BE2C (cell line): ENCODE measurements at regions not wholly inside any gene's neighbourhood (a gene's known extent, or its start where the extent isn't known, plus 50 kb on each side); places are given as distances from the start of the nearest gene placed in this dataset.

Experiments used
- DNase-seq: peaks from one replicate; pipeline ENCODE4 v3.0.0-alpha.2; 2020
- H3K27me3 ChIP-seq: fragments of 250-450 bp; sonication (Bioruptor Pico); 2 replicates; pipeline ENCODE4 v1.5.1; 2020; ENCODE audit warnings: mild to moderate bottlenecking
- H3K36me3 ChIP-seq: fragments of 250-450 bp; sonication (Bioruptor Pico); 2 replicates; pipeline ENCODE4 v1.5.1; 2020; ENCODE audit warnings: mild to moderate bottlenecking
- H3K4me1 ChIP-seq: fragments of 250-450 bp; sonication (Bioruptor Pico); 2 replicates; pipeline ENCODE4 v1.5.1; 2020
- H3K4me3 ChIP-seq: 2 replicates; pipeline ENCODE4 v1.5.1; 2011; ENCODE audit warnings: low read depth, low read length
- H3K9me3 ChIP-seq: fragments of 250-450 bp; sonication (Bioruptor Pico); 2 replicates; pipeline ENCODE4 v1.5.1; 2020
- TF ChIP-seq, protein P1 (sequence below): IDR thresholded peaks from 2 replicates; pipeline ENCODE4 v1.5.1; 2012; ENCODE audit warnings: mild to moderate bottlenecking, low read depth, low read length

- DNase-seq, result no peak
- Histone ChIP-seq H3K9me3 (no peaks in the 10 kb centered on the region), H3K36me3 (no peaks in the 10 kb centered on the region), H3K27me3 (no peaks in the 10 kb centered on the region), H3K4me3 (no peak overlapping the region), H3K4me1 (no peaks in the 10 kb centered on the region)
- TF ChIP-seq, protein P1, sequence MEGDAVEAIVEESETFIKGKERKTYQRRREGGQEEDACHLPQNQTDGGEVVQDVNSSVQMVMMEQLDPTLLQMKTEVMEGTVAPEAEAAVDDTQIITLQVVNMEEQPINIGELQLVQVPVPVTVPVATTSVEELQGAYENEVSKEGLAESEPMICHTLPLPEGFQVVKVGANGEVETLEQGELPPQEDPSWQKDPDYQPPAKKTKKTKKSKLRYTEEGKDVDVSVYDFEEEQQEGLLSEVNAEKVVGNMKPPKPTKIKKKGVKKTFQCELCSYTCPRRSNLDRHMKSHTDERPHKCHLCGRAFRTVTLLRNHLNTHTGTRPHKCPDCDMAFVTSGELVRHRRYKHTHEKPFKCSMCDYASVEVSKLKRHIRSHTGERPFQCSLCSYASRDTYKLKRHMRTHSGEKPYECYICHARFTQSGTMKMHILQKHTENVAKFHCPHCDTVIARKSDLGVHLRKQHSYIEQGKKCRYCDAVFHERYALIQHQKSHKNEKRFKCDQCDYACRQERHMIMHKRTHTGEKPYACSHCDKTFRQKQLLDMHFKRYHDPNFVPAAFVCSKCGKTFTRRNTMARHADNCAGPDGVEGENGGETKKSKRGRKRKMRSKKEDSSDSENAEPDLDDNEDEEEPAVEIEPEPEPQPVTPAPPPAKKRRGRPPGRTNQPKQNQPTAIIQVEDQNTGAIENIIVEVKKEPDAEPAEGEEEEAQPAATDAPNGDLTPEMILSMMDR, result no peak
These were observed 388.2 kb upstream of the CITED2 start for GRCh38 chr6:139762587-139763031.

- Histone ChIP-seq H3K4me1 (no peaks in the 10 kb centered on the region), H3K4me3 (no peak overlapping the region), H3K9me3 (no peaks in the 10 kb centered on the region), H3K27me3 (no peaks in the 10 kb centered on the region), H3K36me3 (no peaks in the 10 kb centered on the region)
- no peak for DNase-seq
- TF ChIP-seq, protein P1, result no peak
These were observed 385.7 kb upstream of the CITED2 start for GRCh38 chr6:139760128-139760527.

DNA sequence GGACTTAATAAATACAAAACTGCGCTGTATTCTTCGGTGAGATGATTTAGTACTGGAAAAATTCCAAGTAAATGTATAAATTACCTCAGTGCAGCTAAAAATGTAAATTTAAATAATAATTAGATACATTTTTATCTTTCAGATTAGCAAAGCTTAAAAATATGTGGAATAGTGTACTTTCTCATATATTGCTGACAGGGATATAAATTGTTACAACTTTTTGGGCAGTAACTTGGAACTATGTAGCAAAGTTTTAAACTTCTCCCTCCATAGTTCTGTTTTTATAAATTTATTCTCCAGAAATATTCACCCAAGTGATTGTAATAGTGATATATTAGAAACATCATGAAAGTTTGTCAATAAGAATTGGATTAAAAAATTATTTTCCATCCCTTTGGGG is 384.6 kb upstream of the CITED2 start:
- TF ChIP-seq, protein P1, result no peak
- H3K27me3 ChIP-seq, result no peaks in the 10 kb centered on the region
- no peak for DNase-seq
- H3K9me3 ChIP-seq, result no peaks in the 10 kb centered on the region
- no peaks in the 10 kb centered on the region for H3K4me1 ChIP-seq
- H3K36me3 ChIP-seq, result no peaks in the 10 kb centered on the region
- no peak overlapping the region for H3K4me3 ChIP-seq

DNA sequence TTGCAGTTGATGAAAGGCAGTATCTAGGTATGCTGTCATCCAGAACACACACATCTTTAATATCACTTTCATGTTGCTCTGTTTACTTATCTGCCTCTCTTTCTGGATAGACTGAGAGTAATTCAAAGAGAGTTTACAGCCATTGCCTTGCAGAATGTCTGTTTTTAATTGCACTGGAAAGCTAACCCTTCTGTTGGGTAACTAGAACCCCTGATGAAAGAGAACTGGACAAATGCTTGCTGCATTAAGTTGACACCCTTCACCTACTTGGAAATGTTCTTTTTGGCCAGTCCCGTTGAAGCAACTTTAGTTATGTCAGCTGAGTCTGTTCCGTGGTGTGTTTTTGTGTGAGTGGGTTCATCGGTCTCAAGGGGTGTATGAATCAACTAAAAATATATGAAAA is 383.8 kb upstream of the CITED2 start:
- Histone ChIP-seq H3K9me3 (no peaks in the 10 kb centered on the region), H3K4me1 (no peaks in the 10 kb centered on the region), H3K4me3 (no peak overlapping the region), H3K36me3 (no peaks in the 10 kb centered on the region), H3K27me3 (no peaks in the 10 kb centered on the region)
- TF ChIP-seq, protein P1, result no peak
- DNase-seq, result no peak

DNA sequence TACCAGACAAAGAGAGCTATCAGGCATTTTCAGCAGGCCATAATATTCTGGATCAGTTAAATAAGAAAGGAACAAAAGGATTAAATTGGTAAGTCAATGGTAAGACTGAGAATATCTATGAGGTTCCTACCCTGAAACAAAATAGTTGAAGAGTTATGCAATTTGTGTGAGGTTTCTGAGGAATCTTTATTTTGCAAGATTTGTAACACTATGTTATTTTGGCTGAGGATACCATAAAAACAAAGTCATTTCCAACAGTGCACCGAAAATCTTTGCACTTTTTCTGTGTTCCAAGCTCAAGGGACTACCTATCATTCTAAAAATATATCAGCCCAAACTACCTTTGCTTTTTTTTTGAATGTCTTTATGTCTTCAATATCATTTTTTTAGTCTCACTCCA is 383.3 kb upstream of the CITED2 start:
- no peaks in the 10 kb centered on the region for H3K27me3 ChIP-seq
- TF ChIP-seq, protein P1, result no peak
- no peaks in the 10 kb centered on the region for H3K4me1 ChIP-seq
- DNase-seq, result no peak
- H3K9me3 ChIP-seq, result no peaks in the 10 kb centered on the region
- no peak overlapping the region for H3K4me3 ChIP-seq
- no peaks in the 10 kb centered on the region for H3K36me3 ChIP-seq

- Histone ChIP-seq H3K36me3 (no peaks in the 10 kb centered on the region), H3K9me3 (no peaks in the 10 kb centered on the region), H3K4me1 (no peaks in the 10 kb centered on the region), H3K27me3 (no peaks in the 10 kb centered on the region), H3K4me3 (no peak overlapping the region)
- TF ChIP-seq, protein P1, result no peak
- no peak for DNase-seq
These were observed 381.9 kb upstream of the CITED2 start for GRCh38 chr6:139756381-139756780.
